Hematopoietic multipotent progenitor cell treated with erythropoietin and hydrocortisone succinate and interleukin-3 and kit ligand, for 17 days (in vitro differentiated cells): ENCODE measurements at regions not wholly inside any gene's neighbourhood (a gene's known extent, or its start where the extent isn't known, plus 50 kb on each side); places are given as distances from the start of the nearest gene placed in this dataset.
"Not testable (repeated sequence)": the region's sequence is repeated elsewhere in the genome, so short reads cannot be mapped to it uniquely, and the experiment has no call there.

Source experiments
- DNase-seq: peaks from one replicate; pipeline ENCODE4 v3.0.0-alpha.2; 2015; ENCODE audit warnings: low spot score

GRCh38 chr2:128510701-128511397 is 192.2 kb upstream of the HS6ST1 start:
- no peak for DNase-seq

- no peak for DNase-seq
Observed at GRCh38 chr2:128511731-128512378, 193.2 kb upstream of the HS6ST1 start.

GRCh38 chr2:128512379-128513115 is 193.9 kb upstream of the HS6ST1 start:
- no peak for DNase-seq

- no peak for DNase-seq
Observed at GRCh38 chr2:128513116-128513960, 194.7 kb upstream of the HS6ST1 start.

- DNase-seq, result no peak
Observed at GRCh38 chr2:128513961-128514283, 195.3 kb upstream of the HS6ST1 start.

GRCh38 chr2:128514555-128514955 is 195.9 kb upstream of the HS6ST1 start:
- DNase-seq, result no peak

GRCh38 chr2:128516938-128517337 is 198.3 kb upstream of the HS6ST1 start:
- DNase-seq, result no peak

GRCh38 chr2:128519028-128519427 is 200.4 kb upstream of the HS6ST1 start:
- not testable (repeated sequence) for DNase-seq

- no peak for DNase-seq
Observed at GRCh38 chr2:128519517-128520215, 201.0 kb upstream of the HS6ST1 start.

GRCh38 chr2:128520340-128520739 is 201.7 kb upstream of the HS6ST1 start:
- no peak for DNase-seq

- DNase-seq, result no peak
Observed at GRCh38 chr2:128520791-128521190, 202.1 kb upstream of the HS6ST1 start.

- DNase-seq, result no peak
Observed at GRCh38 chr2:128521482-128521881, 202.8 kb upstream of the HS6ST1 start.

- DNase-seq, result no peak
Observed at GRCh38 chr2:128522829-128523228, 204.2 kb upstream of the HS6ST1 start.

- no peak for DNase-seq
Observed at GRCh38 chr2:128523457-128523856, 204.8 kb upstream of the HS6ST1 start.

GRCh38 chr2:128524183-128524582 is 205.5 kb upstream of the HS6ST1 start:
- no peak for DNase-seq

GRCh38 chr2:128525653-128526052 is 207.0 kb upstream of the HS6ST1 start:
- no peak for DNase-seq

GRCh38 chr2:128526455-128526976 is 207.8 kb upstream of the HS6ST1 start:
- DNase-seq, result no peak

GRCh38 chr2:128528133-128528532 is 209.5 kb upstream of the HS6ST1 start:
- DNase-seq, result no peak

GRCh38 chr2:128530025-128530573 is 211.4 kb upstream of the HS6ST1 start:
- DNase-seq, result no peak

- no peak for DNase-seq
Observed at GRCh38 chr2:128531856-128532255, 213.2 kb upstream of the HS6ST1 start.

GRCh38 chr2:128533101-128533500 is 214.4 kb upstream of the HS6ST1 start:
- no peak for DNase-seq
